B cell (primary cell): ENCODE measurements at regions not wholly inside any gene's neighbourhood (a gene's known extent, or its start where the extent isn't known, plus 50 kb on each side); places are given as distances from the start of the nearest gene placed in this dataset.

Source experiments
- ATAC-seq: fragments of 200-7000 bp; cut with Tn5 transposase; one replicate; pipeline ENCODE4 v1.10.0; 2021; ENCODE audit warnings: low read depth, mild to moderate bottlenecking, moderate number of reproducible peaks, moderate library complexity
- CTCF ChIA-PET: fragments of 350-600 bp; sonication (Branson Sonifier 250); formaldehyde crosslinking; loops from one replicate; lab custom pipeline; 2021; ENCODE audit warnings: antibody characterized with exemption, inconsistent platforms; lab: Charles Lee
- POLR2A ChIA-PET: fragments of 350-600 bp; sonication (Branson Sonifier 250); formaldehyde crosslinking; loops from one replicate; lab custom pipeline; 2021; ENCODE audit warnings: antibody characterized with exemption; lab: Charles Lee
- DNase-seq: peaks from one replicate; pipeline ENCODE4 v3.0.0; 2013
- H2AFZ ChIP-seq: 2 replicates; pipeline ENCODE4 v1.6.1; 2012; ENCODE audit warnings: mild to moderate bottlenecking, low read depth, low read length; ENCODE audit not compliant: insufficient read depth, poor library complexity, severe bottlenecking
- H3K27ac ChIP-seq, 2 donors: 1 replicate in 1 of 2; 2 replicates in 1 of 2; pipeline ENCODE4 v1.5.1; 2012 to 2013; ENCODE audit warnings: low read length in 2 of 2, mild to moderate bottlenecking in 2 of 2, moderate library complexity in 1 of 2
- H3K27me3 ChIP-seq, 4 experiments: fragments of 200-600 bp in 1 of 4; sonication (generic) in 1 of 4; replicated peaks in 1 of 4; 1 replicate in 2 of 4; 2 replicates in 2 of 4; pipeline versions ENCODE4 v1.6.1 to v1.7.0; 2013 to 2016; ENCODE audit warnings: low read length in 3 of 4, mild to moderate bottlenecking in 2 of 4, mixed read lengths in 1 of 4, moderate library complexity in 1 of 4; ENCODE audit not compliant: insufficient read depth in 4 of 4, control insufficient read depth in 3 of 4; ENCODE audit errors: control extremely low read depth in 1 of 4
- H3K36me3 ChIP-seq, 2 experiments: replicated peaks in 1 of 2; 1 replicate in 1 of 2; 2 replicates in 1 of 2; pipeline versions ENCODE4 v1.6.1 to v1.7.1; 2013; ENCODE audit warnings: low read length in 1 of 2; ENCODE audit not compliant: insufficient read depth in 2 of 2, control insufficient read depth in 1 of 2; ENCODE audit errors: control extremely low read depth in 1 of 2, extremely low read depth in 1 of 2
- H3K4me1 ChIP-seq, 2 donors: fragments of 200-600 bp in 1 of 2; sonication (generic) in 1 of 2; 1 replicate in 1 of 2; 2 replicates in 1 of 2; pipeline versions ENCODE4 v1.5.1 to v1.6.1; 2013 to 2017; ENCODE audit warnings: low read length in 2 of 2; ENCODE audit not compliant: control insufficient read depth in 2 of 2, insufficient read depth in 2 of 2
- H3K4me2 ChIP-seq: replicated peaks from 2 replicates; pipeline ENCODE3; 2012; ENCODE audit warnings: mild to moderate bottlenecking, low read depth, low read length; ENCODE audit not compliant: poor library complexity, severe bottlenecking
- H3K4me3 ChIP-seq, 5 experiments: fragments of 200-600 bp in 1 of 5; sonication (generic) in 1 of 5; 1 replicate in 3 of 5; 2 replicates in 2 of 5; pipeline versions ENCODE4 v1.5.1 to v1.7.0; 2011 to 2016; ENCODE audit warnings: low read length in 4 of 5, mild to moderate bottlenecking in 4 of 5, low read depth in 2 of 5, control low read depth in 1 of 5, moderate library complexity in 1 of 5; ENCODE audit not compliant: insufficient read depth in 1 of 5; ENCODE audit errors: control extremely low read depth in 1 of 5, extremely low read depth in 1 of 5
- H3K79me2 ChIP-seq: fragments of 200-600 bp; sonication (generic); one replicate; pipeline ENCODE4 v1.6.0; 2016; ENCODE audit warnings: low read length; ENCODE audit not compliant: control insufficient read depth, insufficient read depth
- H3K9ac ChIP-seq: fragments of 200-600 bp; sonication (generic); 2 replicates; pipeline ENCODE4 v1.6.1; 2017; ENCODE audit warnings: mild to moderate bottlenecking, low read length, moderate library complexity
- H3K9me3 ChIP-seq, 3 donors: one replicate each; pipeline versions ENCODE4 v1.6.1 to v1.7.1; 2013; ENCODE audit warnings: low read length in 2 of 3; ENCODE audit not compliant: control insufficient read depth in 2 of 3, insufficient read depth in 1 of 3; ENCODE audit errors: control extremely low read depth in 1 of 3
- H4K20me1 ChIP-seq: 2 replicates; pipeline ENCODE4 v1.6.0; 2012; ENCODE audit warnings: mild to moderate bottlenecking, low read length; ENCODE audit not compliant: insufficient read depth, control insufficient read depth, poor library complexity, severe bottlenecking
- H3K27ac Mint-ChIP-seq: one replicate; pipeline ENCODE4 v1.8.0; 2021; ENCODE audit warnings: mixed read lengths
- H3K27me3 Mint-ChIP-seq: one replicate; pipeline ENCODE4 v1.8.0; 2021; ENCODE audit warnings: mixed read lengths
- H3K4me1 Mint-ChIP-seq: one replicate; pipeline ENCODE4 v1.8.0; 2021; ENCODE audit warnings: mixed read lengths
- H3K4me3 Mint-ChIP-seq: one replicate; pipeline ENCODE4 v1.8.0; 2021; ENCODE audit warnings: mixed read lengths
- H3K9me3 Mint-ChIP-seq: one replicate; pipeline ENCODE4 v1.8.0; 2022; ENCODE audit warnings: mixed read lengths; ENCODE audit not compliant: insufficient read depth
- EZH2 ChIP-seq: IDR thresholded peaks from 2 replicates; pipeline ENCODE4 v1.6.1; 2012; ENCODE audit warnings: borderline replicate concordance, low read depth, mild to moderate bottlenecking, moderate library complexity, low read length; ENCODE audit not compliant: insufficient read depth, poor library complexity, severe bottlenecking
- WGBS: methylation state at CpG from one replicate; pipeline ENCODE4 v1.1.5; 2013; ENCODE audit warnings: missing lambda C conversion rate; ENCODE audit not compliant: insufficient coverage; 5-methylcytosine and 5-hydroxymethylcytosine counted together
- intact Hi-C: fragments of 100-400 bp; cut with micrococcal nuclease; formaldehyde crosslinking; loops from one replicate; pipeline ENCODE4 v1.10.0; 2022
- TF ChIP-seq, protein P1 (sequence below): fragments of 200-600 bp; IDR thresholded peaks from one replicate; pipeline ENCODE4 v1.8.0; 2022; ENCODE audit warnings: antibody characterized with exemption, mild to moderate bottlenecking

GRCh38 chrY:7682386-7682785, 770.8 kb upstream of the AMELY start:
- H3K27me3 ChIP-seq = no peaks in the 10 kb centered on the region
- no peak overlapping the region for H2AFZ ChIP-seq
- no peaks in the 10 kb centered on the region for H4K20me1 ChIP-seq
- Mint-ChIP-seq H3K27me3 (no peaks in the 10 kb centered on the region), H3K9me3 (no peaks in the 10 kb centered on the region), H3K4me1 (no peaks in the 10 kb centered on the region), H3K4me3 (no peak overlapping the region), H3K27ac (no peak overlapping the region)
- no peaks in the 10 kb centered on the region for H3K9me3 ChIP-seq
- POLR2A ChIA-PET = no interaction called here
- no peak overlapping the region for H3K4me2 ChIP-seq
- H3K4me3 ChIP-seq = no peak overlapping the region
- TF ChIP-seq, protein P1, sequence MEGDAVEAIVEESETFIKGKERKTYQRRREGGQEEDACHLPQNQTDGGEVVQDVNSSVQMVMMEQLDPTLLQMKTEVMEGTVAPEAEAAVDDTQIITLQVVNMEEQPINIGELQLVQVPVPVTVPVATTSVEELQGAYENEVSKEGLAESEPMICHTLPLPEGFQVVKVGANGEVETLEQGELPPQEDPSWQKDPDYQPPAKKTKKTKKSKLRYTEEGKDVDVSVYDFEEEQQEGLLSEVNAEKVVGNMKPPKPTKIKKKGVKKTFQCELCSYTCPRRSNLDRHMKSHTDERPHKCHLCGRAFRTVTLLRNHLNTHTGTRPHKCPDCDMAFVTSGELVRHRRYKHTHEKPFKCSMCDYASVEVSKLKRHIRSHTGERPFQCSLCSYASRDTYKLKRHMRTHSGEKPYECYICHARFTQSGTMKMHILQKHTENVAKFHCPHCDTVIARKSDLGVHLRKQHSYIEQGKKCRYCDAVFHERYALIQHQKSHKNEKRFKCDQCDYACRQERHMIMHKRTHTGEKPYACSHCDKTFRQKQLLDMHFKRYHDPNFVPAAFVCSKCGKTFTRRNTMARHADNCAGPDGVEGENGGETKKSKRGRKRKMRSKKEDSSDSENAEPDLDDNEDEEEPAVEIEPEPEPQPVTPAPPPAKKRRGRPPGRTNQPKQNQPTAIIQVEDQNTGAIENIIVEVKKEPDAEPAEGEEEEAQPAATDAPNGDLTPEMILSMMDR = no peak
- no peak for TF ChIP-seq EZH2
- H3K4me1 ChIP-seq = no peaks in the 10 kb centered on the region
- H3K36me3 ChIP-seq = no peaks in the 10 kb centered on the region
- DNase-seq (no peak), ATAC-seq (no peak)
- CTCF ChIA-PET = no interaction called here
- no peak overlapping the region for H3K27ac ChIP-seq
- no peak overlapping the region for H3K9ac ChIP-seq
- H3K79me2 ChIP-seq = no peaks in the 10 kb centered on the region
- intact Hi-C loops = no loop called here

GRCh38 chrY:7681426-7681825, 769.9 kb upstream of the AMELY start:
- WGBS = no CpG with 5 or more reads among the region's 4 CpGs
- no peaks in the 10 kb centered on the region for H3K9me3 ChIP-seq
- Mint-ChIP-seq H3K9me3 (no peaks in the 10 kb centered on the region), H3K27me3 (no peaks in the 10 kb centered on the region), H3K4me1 (no peaks in the 10 kb centered on the region), H3K27ac (no peak overlapping the region), H3K4me3 (no peak overlapping the region)
- H3K4me2 ChIP-seq = no peak overlapping the region
- intact Hi-C loops = no loop called here
- ChIA-PET CTCF (no interaction called here), POLR2A (no interaction called here)
- no peaks in the 10 kb centered on the region for H3K4me1 ChIP-seq
- no peaks in the 10 kb centered on the region for H3K79me2 ChIP-seq
- H4K20me1 ChIP-seq = no peaks in the 10 kb centered on the region
- H3K4me3 ChIP-seq = no peak overlapping the region
- no peaks in the 10 kb centered on the region for H3K27me3 ChIP-seq
- ATAC-seq = no peak
- no peak overlapping the region for H3K9ac ChIP-seq
- no peak overlapping the region for H2AFZ ChIP-seq
- DNase-seq = no peak
- TF ChIP-seq EZH2 = no peak
- TF ChIP-seq, protein P1 = no peak
- H3K36me3 ChIP-seq = no peaks in the 10 kb centered on the region
- no peak overlapping the region for H3K27ac ChIP-seq
